Right atrium auricular region (tissue), 2 donors: ENCODE measurements at regions not wholly inside any gene's neighbourhood (a gene's known extent, or its start where the extent isn't known, plus 50 kb on each side); places are given as distances from the start of the nearest gene placed in this dataset.

Source experiments
- DNase-seq: peaks from one replicate; pipeline ENCODE4 v3.0.0-alpha.2; 2019; ENCODE audit warnings: low spot score
- H3K27ac ChIP-seq, 2 donors: fragments of 200-600 bp; sonication (generic); 1 replicate in 1 of 2; 2 replicates in 1 of 2; pipeline ENCODE4 v1.5.1; 2016 to 2019
- H3K27me3 ChIP-seq, 2 donors: fragments of 200-600 bp; sonication (generic); one replicate each; pipeline versions ENCODE4 v1.5.1 to v1.6.0; 2017 to 2019
- H3K36me3 ChIP-seq: fragments of 200-600 bp; sonication (generic); one replicate; pipeline ENCODE4 v1.5.1; 2016
- H3K4me1 ChIP-seq, 2 donors: fragments of 200-600 bp; sonication (generic); one replicate each; pipeline versions ENCODE4 v1.5.1 to v1.6.0; 2017 to 2019
- H3K4me3 ChIP-seq, 2 donors: fragments of 200-600 bp; sonication (generic); 1 replicate in 1 of 2; 2 replicates in 1 of 2; pipeline ENCODE4 v1.5.1; 2017 to 2019; ENCODE audit warnings: mild to moderate bottlenecking in 1 of 2, moderate library complexity in 1 of 2
- H3K9me3 ChIP-seq, 2 donors: fragments of 200-600 bp; sonication (generic); one replicate each; pipeline ENCODE4 v1.5.1; 2019
- TF ChIP-seq, protein P1 (sequence below), 2 donors: fragments of 200-600 bp; sonication (generic); IDR thresholded peaks; one replicate each; pipeline ENCODE4 v1.5.1; 2019; ENCODE audit warnings: antibody characterized with exemption in 2 of 2

DNA sequence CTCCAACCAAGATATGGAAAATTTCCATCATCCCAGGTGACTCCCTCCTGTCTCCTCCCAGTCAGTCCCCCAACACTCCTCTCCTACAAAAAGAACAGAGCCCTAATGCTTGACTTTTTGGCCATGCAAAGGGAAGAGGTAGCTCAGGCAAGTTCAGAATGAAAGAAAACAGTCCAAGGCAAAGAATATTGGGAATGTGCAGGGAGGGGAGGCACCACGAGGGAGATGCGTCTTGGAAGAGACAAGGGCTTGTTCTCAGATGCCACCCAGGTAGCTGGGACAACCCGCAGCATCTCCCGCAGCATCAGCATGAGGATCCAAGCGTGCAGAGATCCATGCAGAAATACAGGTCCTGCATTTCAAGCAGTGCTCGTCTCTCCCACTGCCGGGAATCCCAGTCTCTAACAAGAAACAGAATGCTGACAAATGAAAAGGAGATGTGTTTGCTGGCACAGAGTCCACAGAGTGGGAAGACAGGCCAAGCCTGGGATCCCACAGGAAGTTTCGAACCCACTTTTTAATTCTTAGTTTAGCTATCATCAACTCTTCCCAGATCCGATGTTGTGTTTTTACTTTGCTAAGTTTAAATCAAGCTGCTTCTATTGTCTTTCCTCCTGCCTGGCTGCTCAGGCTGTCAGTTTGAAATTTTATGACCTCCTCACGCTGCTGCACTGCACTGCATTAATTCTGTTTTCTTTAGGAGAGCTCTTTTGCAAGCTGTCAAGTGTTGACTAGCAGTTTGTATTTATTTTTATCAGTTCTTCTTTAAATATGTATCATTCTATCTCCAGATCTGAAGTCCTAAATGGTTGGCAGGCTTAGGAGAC, 86.8 kb upstream of the OSMR start:
- Histone ChIP-seq H3K27ac (no peak overlapping the region), H3K36me3 (no peaks in the 10 kb centered on the region), H3K27me3 (no peaks in the 10 kb centered on the region), H3K4me1 (peaks cover 0 to 6% of the 10 kb centered on the region in 2 donors), H3K4me3 (no peak overlapping the region), H3K9me3 (no peaks in the 10 kb centered on the region)
- DNase-seq, result no peak
- TF ChIP-seq, protein P1, sequence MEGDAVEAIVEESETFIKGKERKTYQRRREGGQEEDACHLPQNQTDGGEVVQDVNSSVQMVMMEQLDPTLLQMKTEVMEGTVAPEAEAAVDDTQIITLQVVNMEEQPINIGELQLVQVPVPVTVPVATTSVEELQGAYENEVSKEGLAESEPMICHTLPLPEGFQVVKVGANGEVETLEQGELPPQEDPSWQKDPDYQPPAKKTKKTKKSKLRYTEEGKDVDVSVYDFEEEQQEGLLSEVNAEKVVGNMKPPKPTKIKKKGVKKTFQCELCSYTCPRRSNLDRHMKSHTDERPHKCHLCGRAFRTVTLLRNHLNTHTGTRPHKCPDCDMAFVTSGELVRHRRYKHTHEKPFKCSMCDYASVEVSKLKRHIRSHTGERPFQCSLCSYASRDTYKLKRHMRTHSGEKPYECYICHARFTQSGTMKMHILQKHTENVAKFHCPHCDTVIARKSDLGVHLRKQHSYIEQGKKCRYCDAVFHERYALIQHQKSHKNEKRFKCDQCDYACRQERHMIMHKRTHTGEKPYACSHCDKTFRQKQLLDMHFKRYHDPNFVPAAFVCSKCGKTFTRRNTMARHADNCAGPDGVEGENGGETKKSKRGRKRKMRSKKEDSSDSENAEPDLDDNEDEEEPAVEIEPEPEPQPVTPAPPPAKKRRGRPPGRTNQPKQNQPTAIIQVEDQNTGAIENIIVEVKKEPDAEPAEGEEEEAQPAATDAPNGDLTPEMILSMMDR (IDR thresholded peaks at IDR 0.05), result no peak

- peaks cover 0 to 13% of the 10 kb centered on the region in 2 donors for H3K9me3 ChIP-seq
- peaks cover 0 to 6% of the 10 kb centered on the region in 2 donors for H3K4me1 ChIP-seq
- no peak overlapping the region for H3K4me3 ChIP-seq
- no peak overlapping the region for H3K27ac ChIP-seq
- H3K36me3 ChIP-seq, result no peaks in the 10 kb centered on the region
- no peak for DNase-seq
- H3K27me3 ChIP-seq, result no peaks in the 10 kb centered on the region
- TF ChIP-seq, protein P1 (IDR thresholded peaks at IDR 0.05), result no peak
Observed at GRCh38 chr5:38764937-38765391, 80.8 kb upstream of the OSMR start.

- Histone ChIP-seq H3K9me3 (peaks cover 0 to 13% of the 10 kb centered on the region in 2 donors), H3K27me3 (no peaks in the 10 kb centered on the region), H3K4me1 (peaks cover 0 to 6% of the 10 kb centered on the region in 2 donors), H3K27ac (no peak overlapping the region), H3K36me3 (no peaks in the 10 kb centered on the region), H3K4me3 (no peak overlapping the region)
- DNase-seq, result no peak
- TF ChIP-seq, protein P1 (IDR thresholded peaks at IDR 0.05), result no peak
Observed at GRCh38 chr5:38765399-38765861, 80.4 kb upstream of the OSMR start.

- TF ChIP-seq, protein P1 (IDR thresholded peaks at IDR 0.05), result no peak
- Histone ChIP-seq H3K4me3 (no peak overlapping the region), H3K9me3 (peaks cover 0 to 13% of the 10 kb centered on the region in 2 donors), H3K27ac (no peak overlapping the region), H3K27me3 (no peaks in the 10 kb centered on the region), H3K4me1 (peaks cover 0 to 6% of the 10 kb centered on the region in 2 donors), H3K36me3 (no peaks in the 10 kb centered on the region)
- no peak for DNase-seq
Observed at GRCh38 chr5:38766151-38766550, 79.7 kb upstream of the OSMR start.

- Histone ChIP-seq H3K27ac (no peak overlapping the region), H3K4me1 (peaks cover 0 to 6% of the 10 kb centered on the region in 2 donors), H3K9me3 (peaks cover 0 to 13% of the 10 kb centered on the region in 2 donors), H3K4me3 (no peak overlapping the region), H3K27me3 (no peaks in the 10 kb centered on the region), H3K36me3 (no peaks in the 10 kb centered on the region)
- no peak for DNase-seq
- TF ChIP-seq, protein P1 (IDR thresholded peaks at IDR 0.05), result no peak
Observed at GRCh38 chr5:38768412-38769211, 77.2 kb upstream of the OSMR start.
